Activated CD4-positive, alpha-beta T cell treated with anti-CD3 and anti-CD28 coated beads, Interleukin-10, Interleukin-2, amounts not matched to agents 100 ng/mL and 50 ng/mL, durations not matched to agents 16 hours and 8 hours (primary cell): ENCODE measurements at regions not wholly inside any gene's neighbourhood (a gene's known extent, or its start where the extent isn't known, plus 50 kb on each side); places are given as distances from the start of the nearest gene placed in this dataset.
"Not testable (repeated sequence)": the region's sequence is repeated elsewhere in the genome, so short reads cannot be mapped to it uniquely, and the experiment has no call there.

Experiments used
- DNase-seq: peaks from one replicate; pipeline ENCODE4 v3.0.0-alpha.2; 2020

- DNase-seq = no peak
Observed at GRCh38 chr2:142562900-142563299, 314.6 kb upstream of the KYNU start.

- no peak for DNase-seq
Observed at GRCh38 chr2:142561656-142562055, 315.8 kb upstream of the KYNU start.

- no peak for DNase-seq
Observed at GRCh38 chr2:142557391-142557790, 320.1 kb upstream of the KYNU start.

GRCh38 chr2:142545999-142546398 is 331.5 kb upstream of the KYNU start:
- not testable (repeated sequence) for DNase-seq

GRCh38 chr2:142545036-142545435 is 332.4 kb upstream of the KYNU start:
- DNase-seq = no peak

- no peak for DNase-seq
Observed at GRCh38 chr2:142544173-142544572, 333.3 kb upstream of the KYNU start.

- DNase-seq = no peak
Observed at GRCh38 chr2:142542431-142542910, 335.0 kb upstream of the KYNU start.

GRCh38 chr2:142536966-142537365 is 340.5 kb upstream of the KYNU start:
- no peak for DNase-seq

- no peak for DNase-seq
Observed at GRCh38 chr2:142536492-142536891, 341.0 kb upstream of the KYNU start.

- DNase-seq = no peak
Observed at GRCh38 chr2:142535311-142535710, 342.2 kb upstream of the KYNU start.

GRCh38 chr2:142533177-142533576 is 344.3 kb upstream of the KYNU start:
- DNase-seq = no peak

GRCh38 chr2:142531377-142531776 is 346.1 kb upstream of the KYNU start:
- DNase-seq = no peak

- no peak for DNase-seq
Observed at GRCh38 chr2:142525720-142526119, 351.7 kb upstream of the KYNU start.

GRCh38 chr2:142521492-142521891 is 356.0 kb upstream of the KYNU start:
- no peak for DNase-seq

- DNase-seq = no peak
Observed at GRCh38 chr2:142515493-142515892, 362.0 kb upstream of the KYNU start.

- no peak for DNase-seq
Observed at GRCh38 chr2:142509401-142509800, 368.1 kb upstream of the KYNU start.

GRCh38 chr2:142504754-142505153 is 372.7 kb upstream of the KYNU start:
- no peak for DNase-seq

GRCh38 chr2:142502402-142502801 is 371.6 kb upstream of the LRP1B start:
- no peak for DNase-seq

GRCh38 chr2:142495141-142495540 is 364.3 kb upstream of the LRP1B start:
- no peak for DNase-seq

- not testable (repeated sequence) for DNase-seq
Observed at GRCh38 chr2:142489631-142490030, 358.8 kb upstream of the LRP1B start.

GRCh38 chr2:142484111-142484510 is 353.3 kb upstream of the LRP1B start:
- DNase-seq = no peak

- no peak for DNase-seq
Observed at GRCh38 chr2:142483653-142484052, 352.8 kb upstream of the LRP1B start.

GRCh38 chr2:142478206-142478605 is 347.4 kb upstream of the LRP1B start:
- no peak for DNase-seq

- no peak for DNase-seq
Observed at GRCh38 chr2:142472382-142472781, 341.6 kb upstream of the LRP1B start.

GRCh38 chr2:142467321-142467720 is 336.5 kb upstream of the LRP1B start:
- no peak for DNase-seq

GRCh38 chr2:142463047-142463446 is 332.2 kb upstream of the LRP1B start:
- DNase-seq = no peak
